ENCODE measurements at regions not wholly inside any gene's neighbourhood (a gene's known extent, or its start where the extent isn't known, plus 50 kb on each side); places are given as distances from the start of the nearest gene placed in this dataset.

DNA sequence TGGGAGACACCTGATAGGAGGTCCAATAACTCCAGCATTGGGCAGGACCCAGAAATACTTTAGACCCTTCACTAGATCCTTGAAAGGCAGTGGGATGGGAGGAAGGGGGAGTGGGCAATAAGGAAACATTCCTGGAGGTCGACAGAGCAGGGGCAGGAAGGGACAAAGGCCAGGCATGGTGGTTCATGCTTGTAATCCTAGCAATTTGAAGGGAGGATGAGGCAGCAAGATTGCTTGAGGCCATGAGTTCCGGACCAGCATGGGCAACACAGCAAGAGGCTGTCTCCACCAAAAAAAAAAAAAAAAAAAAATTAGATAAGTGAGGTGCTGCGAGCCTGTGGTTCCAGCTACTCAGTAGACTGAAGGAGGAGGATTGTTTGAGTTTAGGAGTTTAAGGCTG is 134.9 kb downstream of the JCAD start:
- no peak for DNase-seq

DNA sequence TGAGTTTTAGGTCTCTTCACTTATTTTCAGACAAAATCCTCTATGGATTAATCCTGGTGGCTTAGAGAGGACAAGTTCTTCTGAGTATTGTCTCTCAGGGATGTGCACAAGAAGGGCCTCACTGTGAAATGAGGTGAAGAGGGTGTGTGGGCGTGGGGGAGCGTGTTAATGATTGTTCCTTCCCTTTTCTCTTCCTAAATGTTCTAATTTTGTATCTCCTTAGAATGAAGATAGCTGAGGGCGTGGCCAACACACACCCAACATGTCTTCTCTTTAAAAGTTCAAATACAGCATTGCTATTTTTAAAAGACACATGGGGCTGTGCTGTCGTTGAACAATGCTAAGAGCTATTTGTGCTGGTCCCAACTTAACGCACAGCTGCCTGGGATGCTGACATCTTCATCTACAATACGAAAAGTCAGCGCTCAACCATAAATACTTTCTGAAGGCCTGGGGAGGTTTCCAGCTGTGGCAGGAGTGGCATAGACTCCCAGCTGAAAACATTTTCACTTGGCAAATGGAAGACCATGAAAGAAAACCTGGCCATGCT is 135.9 kb downstream of the JCAD start:
- DNase-seq, result no peak

DNA sequence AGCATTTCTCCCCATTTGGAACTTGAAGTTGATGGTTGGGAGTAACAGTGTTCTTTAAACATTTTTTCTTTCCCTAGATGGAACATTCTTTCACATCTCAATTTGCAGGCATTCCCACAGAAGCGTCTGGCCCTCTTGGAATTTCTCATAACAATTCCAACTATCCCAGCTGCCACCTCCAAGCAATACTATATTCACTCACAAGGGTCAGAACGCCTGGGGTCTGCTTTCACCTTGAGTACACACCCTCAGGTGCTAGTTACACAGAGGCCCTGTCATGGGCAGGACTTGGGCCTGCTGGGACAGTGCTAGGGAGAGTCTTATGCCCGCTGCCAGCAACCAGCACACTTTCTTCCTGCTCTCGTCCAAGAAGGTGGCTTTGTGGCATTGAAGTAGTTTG is 136.5 kb downstream of the JCAD start:
- DNase-seq, result no peak

DNA sequence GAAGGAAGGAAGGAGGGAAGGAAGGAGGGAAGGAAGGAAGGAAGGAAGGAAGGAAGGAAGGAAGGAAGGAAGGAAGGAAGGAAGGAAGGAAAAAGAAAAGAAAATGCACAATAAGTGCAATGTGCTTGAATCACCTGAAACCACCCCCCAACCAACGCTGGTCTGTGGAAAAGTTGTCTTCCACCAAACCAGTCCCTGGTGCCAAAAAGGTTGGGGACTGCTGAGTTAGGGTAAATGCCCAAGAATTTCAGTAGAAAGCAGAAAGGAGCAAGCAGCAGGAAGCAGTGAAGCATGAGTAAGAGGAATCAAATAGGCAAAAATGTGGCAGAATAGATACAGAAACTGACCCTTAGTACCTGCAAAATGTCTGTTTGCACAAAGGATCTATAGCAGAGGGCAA is 137.2 kb downstream of the JCAD start:
- DNase-seq, result no peak

DNA sequence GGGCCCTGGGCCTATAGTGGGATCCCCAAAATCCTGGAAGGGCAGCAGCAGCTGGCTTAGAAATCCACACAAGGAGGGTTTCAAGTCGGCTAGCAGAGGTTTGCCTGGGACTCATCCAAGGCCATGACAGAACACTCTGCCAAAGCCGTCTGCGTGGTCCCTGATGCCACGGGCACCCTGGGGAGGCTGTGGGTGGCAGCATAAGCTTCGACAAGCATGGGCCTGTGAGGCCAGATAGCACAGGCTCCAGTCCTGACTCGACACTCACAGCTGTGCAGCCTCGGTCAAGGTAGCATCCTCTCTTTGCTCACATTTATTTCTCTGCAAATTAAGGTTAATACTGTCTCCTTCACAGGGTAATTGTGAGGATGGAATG is 138.3 kb downstream of the JCAD start:
- no peak for DNase-seq

DNA sequence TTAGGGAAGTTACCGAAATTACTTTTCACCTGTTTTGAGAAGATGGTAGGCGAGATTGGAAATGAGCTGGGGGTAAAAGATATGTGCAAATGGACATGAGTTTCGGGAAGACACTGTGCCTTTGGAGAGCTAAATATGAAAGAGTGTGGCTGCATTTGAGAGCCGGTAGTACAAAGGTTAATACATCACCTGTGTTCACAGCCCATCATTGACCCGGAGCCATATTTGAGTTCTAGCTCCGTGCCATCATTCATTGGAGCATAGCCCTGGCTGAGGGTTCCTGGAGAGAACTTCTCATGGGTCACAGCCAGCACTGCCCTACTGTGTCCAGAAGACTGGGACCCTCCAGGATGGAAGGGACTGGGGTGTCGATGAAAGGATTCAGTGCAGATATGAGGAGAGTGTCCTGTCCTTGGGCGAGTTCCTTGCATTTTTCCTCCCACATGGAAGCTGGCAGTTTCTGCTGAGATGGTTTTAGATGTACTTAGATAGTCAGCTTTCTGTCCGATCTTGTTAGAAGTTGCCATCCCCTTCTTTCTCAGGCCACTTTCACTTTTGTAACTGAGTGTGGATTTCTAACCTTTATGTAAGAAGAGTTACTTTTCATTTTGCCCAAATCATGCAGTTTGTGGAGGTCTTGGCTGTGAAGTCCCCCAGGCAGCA is 138.8 kb downstream of the JCAD start:
- DNase-seq, result no peak

DNA sequence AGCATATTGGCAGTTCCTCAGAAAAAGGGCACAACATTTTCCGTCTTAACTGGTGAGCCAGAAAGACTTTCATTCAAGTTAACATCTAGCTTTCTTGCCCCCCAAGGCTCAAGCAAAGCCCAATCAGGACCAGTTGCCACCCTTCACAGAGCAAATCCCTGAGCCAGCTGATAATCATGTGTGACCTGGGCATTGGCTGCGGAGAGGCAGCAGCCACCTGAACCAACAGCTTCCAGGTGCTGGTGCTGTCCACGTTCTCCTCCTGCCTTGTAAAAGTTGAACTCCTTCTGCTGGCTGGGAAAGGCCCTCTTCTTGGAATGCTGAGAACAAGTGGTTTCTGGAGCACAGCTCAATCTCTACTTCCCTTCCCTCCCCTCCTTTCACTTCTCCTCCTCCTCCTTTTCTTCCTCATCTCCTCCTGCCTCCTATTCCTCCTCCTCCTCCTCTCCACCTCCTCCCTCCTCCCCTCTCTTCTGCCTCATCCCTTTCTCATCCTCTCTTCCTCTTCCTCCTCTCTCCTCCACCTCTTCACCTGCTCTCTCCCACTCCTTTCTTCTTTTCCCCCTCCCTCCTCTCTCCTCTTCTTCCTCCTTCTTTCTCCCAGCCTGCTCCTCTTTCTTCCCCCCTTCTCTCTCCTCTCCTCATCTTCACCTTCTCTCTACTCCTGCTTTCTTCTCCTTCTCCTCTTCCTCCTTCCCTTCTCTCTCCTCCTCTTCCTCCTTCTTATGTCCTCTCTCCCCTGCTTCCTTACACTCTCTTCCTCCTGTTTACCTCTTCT is 140.6 kb downstream of the JCAD start:
- no peak for DNase-seq

DNA sequence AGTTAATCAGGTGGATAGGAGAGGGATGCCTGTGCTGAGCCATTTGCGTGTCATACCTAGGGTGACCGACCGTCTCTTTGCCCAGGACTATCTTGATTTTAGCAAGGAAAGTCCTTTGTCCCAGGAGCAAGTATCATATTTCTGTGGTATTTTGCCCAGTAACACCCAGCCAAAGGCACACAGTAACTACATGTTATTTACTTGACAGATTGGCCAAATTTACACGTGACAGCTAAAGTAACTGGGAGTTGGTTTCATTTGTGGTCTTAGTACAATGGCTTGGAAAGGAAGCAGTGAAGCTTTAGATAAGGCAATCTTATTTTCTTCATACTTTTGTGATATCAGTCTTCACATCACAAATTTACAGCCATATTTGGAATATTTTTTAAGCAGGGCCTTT is 142.1 kb downstream of the JCAD start:
- no peak for DNase-seq

DNA sequence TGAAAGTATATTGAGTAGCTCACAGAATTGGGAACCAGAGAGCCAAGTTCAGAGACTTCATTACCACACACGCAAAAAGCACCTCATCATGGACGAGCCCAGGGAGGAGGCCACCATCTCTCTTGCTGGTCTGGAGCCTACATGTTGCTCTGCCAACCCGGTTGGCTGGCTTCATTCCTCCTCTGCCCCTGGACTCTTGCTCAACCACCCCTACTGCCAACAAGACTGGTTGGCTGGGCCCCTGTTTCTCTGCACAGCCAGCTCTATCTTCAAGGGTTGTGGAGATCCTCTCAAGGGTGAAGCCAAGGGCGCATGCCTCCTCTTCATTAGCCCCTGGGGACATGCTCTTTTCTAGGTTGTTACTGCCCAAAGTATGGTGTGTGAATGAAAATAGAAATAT is 142.7 kb downstream of the JCAD start:
- DNase-seq, result no peak

DNA sequence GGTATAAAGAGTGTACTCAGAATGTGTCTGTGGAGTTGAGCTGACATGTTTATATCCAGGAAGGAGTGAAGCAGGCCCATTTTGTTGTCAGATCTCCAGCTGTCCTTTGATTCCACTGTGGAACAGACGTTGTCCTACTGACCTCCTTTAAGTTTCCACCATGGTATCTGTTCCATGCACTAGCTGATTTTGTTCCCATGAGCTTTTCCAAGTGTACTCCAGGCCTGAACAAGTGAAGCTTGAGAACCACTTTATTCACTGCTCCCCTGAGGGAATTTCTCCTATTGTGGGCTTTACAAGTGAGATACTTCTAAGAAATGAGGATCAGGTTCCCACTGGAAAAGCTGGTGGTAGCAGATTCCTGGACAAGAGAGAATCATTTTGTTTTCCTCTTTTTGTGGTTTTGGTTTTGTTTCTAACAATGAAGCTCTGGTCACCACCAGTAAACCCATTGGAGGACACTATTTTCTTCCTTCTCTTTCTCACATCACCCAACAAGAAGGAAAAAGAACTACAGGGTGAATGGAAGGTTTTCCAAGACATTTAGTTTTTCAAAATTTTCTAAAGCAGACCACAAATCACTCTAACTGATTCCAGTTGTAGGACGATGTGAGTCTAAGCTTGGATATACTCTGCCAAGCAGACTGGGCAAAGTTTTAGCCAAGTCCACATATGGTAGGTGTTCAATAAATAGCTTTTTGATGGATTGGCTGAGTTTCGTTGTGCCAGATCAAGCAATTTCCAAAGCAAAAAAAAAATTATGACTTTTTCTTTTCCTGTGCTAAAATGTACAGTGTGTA is 144.2 kb downstream of the JCAD start:
- no peak for DNase-seq

DNA sequence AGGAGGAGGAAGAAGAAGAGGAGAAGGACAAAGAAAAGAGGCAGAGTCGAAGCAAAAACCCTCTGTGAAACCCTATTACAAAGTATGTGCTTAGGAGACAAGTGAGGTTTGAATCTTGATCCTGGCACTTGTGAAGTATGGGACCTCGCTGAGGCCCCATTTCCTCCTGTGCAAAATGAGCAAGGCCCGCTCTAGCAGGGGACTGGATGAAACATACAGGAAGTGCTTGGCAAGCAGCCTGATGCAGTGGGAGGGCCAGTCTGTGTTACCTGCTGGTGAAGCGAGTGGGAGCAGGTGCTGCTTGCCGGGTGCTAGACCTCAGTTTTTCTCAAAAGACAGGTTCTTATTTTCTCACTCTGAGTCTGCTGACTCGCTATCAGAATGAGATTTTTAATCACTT is 150.4 kb downstream of the JCAD start:
- DNase-seq, result no peak

DNA sequence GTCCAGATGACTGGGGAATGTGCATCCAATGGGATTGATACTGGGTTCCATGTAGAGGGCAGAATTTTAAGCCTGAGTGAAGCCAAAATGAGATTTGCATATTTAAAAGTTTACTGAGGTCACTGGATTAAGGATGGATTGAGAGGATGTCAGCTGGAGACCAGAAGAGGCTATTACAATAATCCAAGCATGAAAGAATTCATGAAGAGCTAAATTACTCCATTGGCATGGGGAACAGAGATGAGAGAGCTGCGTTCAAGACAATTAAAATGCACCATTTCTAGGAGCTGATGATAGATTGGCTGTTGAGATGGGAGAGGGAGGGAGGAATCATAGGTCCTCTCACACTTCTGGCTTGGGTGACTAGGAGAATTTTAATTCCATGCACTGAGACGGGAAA is 158.5 kb downstream of the JCAD start:
- DNase-seq, result no peak

DNA sequence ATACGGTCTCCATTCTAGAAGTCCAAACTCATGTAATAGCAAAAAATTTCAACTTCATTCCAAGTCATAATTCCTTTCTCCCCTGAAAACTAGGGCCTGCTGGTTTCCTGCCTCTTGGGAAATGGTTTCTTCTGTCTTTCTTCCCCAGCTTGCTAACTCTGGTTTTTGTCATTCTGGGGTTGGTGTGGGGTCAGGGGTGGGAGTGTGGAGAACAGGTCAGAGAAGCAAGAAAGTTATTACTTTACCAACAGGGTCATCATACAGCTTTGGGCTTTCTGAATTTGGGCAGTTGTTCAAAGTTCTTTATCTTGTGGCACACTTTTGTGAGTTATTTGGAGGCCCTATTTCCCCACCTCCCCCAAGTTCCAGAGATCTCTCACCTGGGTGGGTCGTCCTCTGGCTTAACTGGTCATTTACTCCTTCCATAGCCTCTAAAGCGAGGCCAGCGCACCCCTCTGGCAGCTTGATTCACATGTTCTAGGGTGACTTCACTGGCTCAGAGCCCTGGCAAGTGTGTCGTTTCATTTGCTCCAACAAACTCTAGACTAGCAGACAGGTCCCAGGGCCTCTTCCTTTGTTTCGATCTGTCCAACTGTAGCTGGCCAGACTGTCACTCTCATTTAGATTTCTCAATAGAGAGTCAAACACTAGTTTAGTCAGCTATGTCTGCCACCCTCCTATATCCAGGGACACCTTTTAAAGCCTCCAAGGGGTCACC is 161.2 kb downstream of the JCAD start:
- DNase-seq, result no peak

DNA sequence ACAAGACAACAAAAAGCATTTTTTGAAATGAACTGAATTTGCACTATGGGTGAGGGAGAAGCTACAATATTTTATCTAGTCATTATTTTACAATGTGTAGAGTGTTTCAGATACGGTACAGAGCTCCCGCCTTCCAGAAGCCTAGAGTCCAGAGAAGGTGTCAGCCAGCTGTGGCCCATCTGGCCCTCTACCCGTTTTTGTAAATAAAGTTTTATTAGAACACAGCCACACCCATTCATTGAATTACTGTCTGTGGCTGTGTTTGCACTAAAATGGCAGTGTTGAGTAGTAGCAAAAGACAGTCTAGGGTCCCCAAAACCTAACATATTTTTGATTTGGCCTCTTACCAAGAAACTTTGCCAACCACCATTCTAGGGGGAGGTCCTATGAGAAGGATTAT is 162.0 kb downstream of the JCAD start:
- DNase-seq, result no peak

DNA sequence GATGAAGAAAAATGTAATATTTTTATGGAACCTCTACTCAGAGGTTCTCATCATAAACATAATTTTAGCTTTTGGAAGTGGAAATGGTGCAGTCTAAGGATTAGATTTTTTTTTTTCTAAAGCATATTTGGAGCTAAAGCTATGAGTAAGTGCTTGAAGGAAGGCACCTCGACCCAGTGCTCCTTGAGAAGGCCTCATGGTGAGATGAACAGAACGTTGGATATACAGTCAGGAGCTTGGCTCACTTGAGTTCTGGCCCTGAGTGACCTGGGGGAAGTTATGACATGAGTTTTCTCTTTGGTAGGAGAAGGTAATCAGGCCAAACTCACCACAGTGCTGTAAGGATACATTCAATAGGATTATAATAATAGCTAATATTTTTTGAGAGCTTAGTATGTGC is 163.3 kb downstream of the JCAD start:
- DNase-seq, result no peak

DNA sequence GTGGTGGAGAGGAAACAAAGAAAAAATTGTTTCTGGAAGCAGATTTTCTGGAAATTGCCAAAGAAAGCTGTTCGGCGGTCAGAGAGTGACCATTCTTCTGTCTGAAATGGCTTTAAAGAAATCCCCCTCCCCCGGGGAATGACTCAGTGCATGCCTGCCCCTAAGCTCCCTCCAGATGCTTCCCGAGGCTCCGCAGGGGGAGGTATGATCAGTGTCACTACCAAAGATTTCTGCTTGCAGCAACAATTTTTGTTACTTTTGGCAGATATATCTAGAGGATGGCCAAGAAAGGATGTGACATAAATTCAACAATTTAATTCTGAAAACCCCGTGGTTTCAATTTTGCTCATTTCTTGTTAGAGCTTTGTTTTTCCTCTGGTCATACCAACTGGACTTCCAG is 163.9 kb downstream of the JCAD start:
- peak; percentile 37 for DNase-seq

DNA sequence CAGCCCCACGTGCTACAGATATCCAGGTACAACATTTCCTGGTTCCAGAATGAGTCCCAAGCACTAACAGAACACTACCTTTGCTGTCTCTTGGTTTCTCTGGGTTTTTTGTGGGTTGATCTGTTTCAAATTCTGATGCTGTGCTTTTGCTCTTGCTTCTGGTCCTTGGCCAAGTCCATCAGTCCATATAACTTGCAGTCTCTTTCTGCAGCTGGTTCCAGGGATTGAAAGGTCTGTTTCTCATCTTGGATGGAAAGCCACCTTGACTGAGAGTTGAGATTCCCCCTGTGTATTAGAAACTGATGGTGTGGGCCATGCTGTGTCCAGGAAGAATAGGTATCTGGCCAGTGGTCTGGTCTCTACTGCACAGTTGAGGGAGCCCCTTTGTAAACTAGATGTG is 171.1 kb downstream of the JCAD start:
- DNase-seq, result no peak

DNA sequence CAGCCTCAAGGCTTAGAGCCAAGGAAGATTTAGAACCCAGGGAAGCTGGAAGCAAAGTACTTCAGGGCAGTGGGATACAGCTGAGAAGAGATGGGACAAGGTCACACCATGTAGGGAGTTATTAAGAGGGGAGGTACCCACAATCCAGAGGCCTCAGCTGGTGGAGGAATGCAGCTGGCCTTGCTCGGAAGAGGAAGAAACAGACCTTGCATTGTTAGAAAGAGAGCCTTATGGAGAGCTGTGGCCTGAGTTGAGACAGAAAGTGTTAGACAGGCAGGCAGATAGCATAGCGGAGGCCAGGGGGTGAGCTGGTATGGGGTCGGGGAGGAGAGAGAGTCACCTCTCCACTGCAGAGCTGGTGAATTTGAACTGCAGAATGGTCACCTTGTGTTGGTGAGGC is 173.1 kb downstream of the JCAD start:
- DNase-seq, result no peak

DNA sequence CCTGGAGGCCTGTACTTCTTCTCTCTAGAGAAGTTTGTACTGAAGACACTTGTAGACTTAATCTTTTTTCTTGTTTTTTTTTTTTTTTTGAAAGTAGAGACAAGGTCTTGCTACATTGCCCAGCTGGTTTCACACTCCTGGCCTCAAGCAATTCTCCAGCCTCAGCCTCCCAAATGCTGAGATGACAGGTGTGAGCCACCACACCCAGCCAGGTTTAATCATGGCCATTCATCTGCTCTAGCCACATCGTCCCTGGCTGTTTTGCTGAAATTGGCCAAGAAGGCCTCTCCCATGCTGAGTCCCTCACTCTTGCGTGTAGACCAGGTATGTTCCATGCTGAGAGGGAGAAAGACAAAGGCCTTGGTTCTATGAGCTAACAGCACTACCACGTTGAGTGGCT is 176.2 kb downstream of the JCAD start:
- DNase-seq, result no peak

DNA sequence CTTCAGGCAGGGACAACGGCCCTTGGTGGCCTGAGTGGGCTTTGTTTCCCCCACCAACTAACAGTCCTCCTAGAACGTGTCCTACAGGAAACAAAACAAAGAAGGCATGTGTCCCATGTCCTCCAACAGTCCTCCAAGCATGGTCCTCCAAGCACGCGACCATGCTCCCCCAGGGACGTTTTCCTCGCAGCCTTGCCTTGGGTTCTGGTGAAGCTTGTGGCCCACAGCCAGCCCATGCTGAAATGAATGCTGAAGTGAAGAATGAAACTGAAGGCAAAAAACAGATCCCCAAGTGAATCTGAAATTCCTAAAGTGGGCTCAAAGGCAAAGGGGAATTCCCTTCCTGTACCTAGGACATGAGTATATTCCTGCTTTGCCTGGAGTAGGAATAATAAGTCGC is 176.6 kb downstream of the JCAD start:
- DNase-seq, result no peak

DNA sequence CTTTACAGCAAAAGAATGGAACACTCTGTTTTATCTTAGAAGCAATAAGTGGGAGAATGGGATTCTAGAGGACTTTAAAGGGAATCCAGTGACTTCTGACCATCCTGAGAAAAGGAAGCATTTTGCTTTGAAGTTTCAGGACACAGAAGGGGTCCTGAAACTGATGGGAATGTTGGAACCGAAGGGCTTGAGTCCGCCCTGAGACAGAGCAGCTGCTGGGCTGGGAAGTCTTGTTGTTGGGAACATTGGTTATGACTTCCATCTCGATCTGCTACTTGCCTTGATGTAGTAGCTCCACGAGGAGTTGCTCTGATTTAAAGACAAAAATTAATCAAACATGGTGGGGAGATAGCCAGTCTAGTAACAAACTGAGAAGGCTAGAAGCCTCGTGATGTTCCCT is 177.6 kb downstream of the JCAD start:
- DNase-seq, result no peak

DNA sequence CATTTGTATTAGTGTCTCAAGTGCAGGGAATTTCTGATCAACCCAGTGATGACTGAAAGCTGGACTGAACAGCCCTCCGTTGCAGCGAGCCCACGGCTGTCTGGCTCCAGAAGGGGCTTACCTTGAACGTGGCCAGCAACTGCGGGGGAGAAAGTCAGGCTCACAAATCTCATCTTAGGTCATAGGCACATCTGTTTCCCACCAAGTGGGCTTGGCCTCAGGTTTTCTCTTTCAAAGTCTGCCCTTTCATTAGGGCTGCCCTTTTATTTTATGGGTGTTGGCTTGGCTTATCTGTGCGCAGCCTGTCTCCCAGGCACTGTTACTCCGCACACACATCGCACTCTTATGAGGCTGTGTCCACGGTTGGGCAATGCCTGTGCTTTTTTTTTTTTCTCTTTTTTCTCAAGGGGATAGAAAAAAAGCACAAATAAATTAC is 178.0 kb downstream of the JCAD start:
- DNase-seq, result no peak

DNA sequence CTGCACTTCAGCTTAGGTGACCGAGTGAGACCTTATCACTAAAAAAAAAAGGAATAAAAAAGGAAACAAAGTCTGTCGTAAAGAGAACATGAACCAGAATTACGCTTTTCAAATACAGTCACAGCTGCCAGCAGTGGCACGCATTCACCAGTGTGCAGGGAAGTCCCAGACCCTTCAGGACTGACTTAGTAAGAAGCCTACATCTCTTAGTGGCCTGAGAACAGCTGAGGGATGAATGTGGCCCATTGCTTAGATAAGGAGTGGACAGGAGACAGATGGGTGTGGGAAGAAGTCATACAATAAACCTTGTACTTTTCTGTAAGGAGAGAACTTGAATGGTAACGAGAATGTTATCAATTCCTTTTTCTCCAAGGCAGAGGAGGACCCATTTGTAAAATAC is 178.5 kb downstream of the JCAD start:
- DNase-seq, result no peak

Measured in kidney glomerular epithelial cell (primary cell).